Tibial nerve (tissue), 4 donors: ENCODE measurements at regions not wholly inside any gene's neighbourhood (a gene's known extent, or its start where the extent isn't known, plus 50 kb on each side); places are given as distances from the start of the nearest gene placed in this dataset.

ENCODE experiments used
- DNase-seq, 2 donors: peaks; one replicate each; pipeline ENCODE4 v3.0.0-alpha.2; 2019; ENCODE audit warnings: low spot score in 2 of 2
- H3K27ac ChIP-seq, 4 donors: fragments of 200-600 bp; sonication (generic) in 3 of 4; one replicate each; pipeline ENCODE4 v1.5.1; 2017 to 2019; ENCODE audit warnings: mild to moderate bottlenecking in 1 of 4
- H3K27me3 ChIP-seq, 2 donors: fragments of 200-600 bp; sonication (generic) in 1 of 2; one replicate each; pipeline versions ENCODE4 v1.5.1 to v1.6.0; 2017 to 2019
- H3K36me3 ChIP-seq, 3 donors: fragments of 200-600 bp; sonication (generic); one replicate each; pipeline ENCODE4 v1.5.1; 2018 to 2019
- H3K4me1 ChIP-seq, 4 donors: fragments of 200-600 bp; sonication (generic) in 3 of 4; one replicate each; pipeline ENCODE4 v1.5.1; 2017 to 2019
- H3K4me3 ChIP-seq, 4 donors: fragments of 200-600 bp; sonication (generic) in 3 of 4; one replicate each; pipeline ENCODE4 v1.5.1; 2017 to 2019; ENCODE audit warnings: mild to moderate bottlenecking in 1 of 4, moderate library complexity in 1 of 4
- H3K9me3 ChIP-seq, 4 donors: fragments of 200-600 bp; sonication (generic) in 3 of 4; one replicate each; pipeline ENCODE4 v1.5.1; 2017 to 2019
- EP300 ChIP-seq, 2 donors: sonication (generic); formaldehyde crosslinking; IDR thresholded peaks; one replicate each; pipeline ENCODE4 v1.6.1; 2017; ENCODE audit warnings: antibody characterized with exemption in 2 of 2, mild to moderate bottlenecking in 1 of 2
- POLR2A ChIP-seq, 2 donors: fragments of 450-650 bp; IDR thresholded peaks; one replicate each; pipeline ENCODE4 v1.6.1; 2017; ENCODE audit warnings: antibody characterized with exemption in 2 of 2, mild to moderate bottlenecking in 2 of 2, moderate library complexity in 2 of 2
- WGBS, 2 donors: methylation state at CpG; one replicate each; pipeline ENCODE4 v1.1.5; 2018; 5-methylcytosine and 5-hydroxymethylcytosine counted together
- TF ChIP-seq, protein P1 (sequence below), 5 experiments: fragments of 200-600 bp in 3 of 5; fragments of 450-650 bp in 2 of 5; sonication (generic) in 3 of 5; IDR thresholded peaks; one replicate each; pipeline ENCODE4 v1.5.1; 2016 to 2019; ENCODE audit warnings: antibody characterized with exemption in 5 of 5, mild to moderate bottlenecking in 3 of 5, moderate library complexity in 2 of 5

DNA sequence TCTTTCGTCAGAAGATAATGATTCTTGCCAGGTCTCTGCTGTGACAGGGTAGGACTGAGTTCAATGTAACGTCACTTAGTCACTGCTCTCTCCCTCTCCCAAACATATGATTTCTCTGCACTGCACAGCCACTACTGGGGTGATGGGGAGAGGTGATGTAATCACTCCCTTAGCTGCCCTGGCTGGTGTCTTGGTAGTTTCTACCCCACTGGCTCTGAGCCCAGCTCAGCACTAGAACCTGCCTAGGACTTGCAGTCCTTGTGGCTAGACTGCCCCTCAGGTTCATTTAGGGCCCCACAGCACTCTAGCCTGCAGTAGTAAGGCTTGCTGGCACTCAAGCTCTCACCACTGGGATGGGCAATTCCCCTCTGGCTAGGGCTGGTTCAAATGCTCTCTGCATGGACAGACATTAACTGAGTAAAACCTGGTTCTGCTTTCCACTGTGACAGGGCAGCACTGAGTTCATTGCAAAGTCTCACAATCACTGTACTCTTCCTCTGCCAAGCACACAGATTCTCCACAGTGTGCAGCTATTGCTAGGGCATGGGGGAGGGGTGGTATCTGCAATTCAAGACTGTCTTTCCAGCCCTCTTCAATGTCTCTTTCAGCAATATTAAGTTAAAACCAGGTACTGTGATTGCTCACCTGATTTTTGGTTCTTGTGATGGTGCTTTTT, 571.4 kb upstream of the FAT3 start:
- H3K4me3 ChIP-seq = no peak overlapping the region
- no peaks in the 10 kb centered on the region for H3K9me3 ChIP-seq
- H3K4me1 ChIP-seq = no peaks in the 10 kb centered on the region
- DNase-seq = no peak
- H3K27ac ChIP-seq = no peak overlapping the region
- TF ChIP-seq EP300 (IDR thresholded peaks at IDR 0.05) = no peak
- H3K36me3 ChIP-seq = no peaks in the 10 kb centered on the region
- H3K27me3 ChIP-seq = no peaks in the 10 kb centered on the region
- 81 to 84% methylated on average over 2 of the region's 2 CpGs for WGBS, 2 donors

DNA sequence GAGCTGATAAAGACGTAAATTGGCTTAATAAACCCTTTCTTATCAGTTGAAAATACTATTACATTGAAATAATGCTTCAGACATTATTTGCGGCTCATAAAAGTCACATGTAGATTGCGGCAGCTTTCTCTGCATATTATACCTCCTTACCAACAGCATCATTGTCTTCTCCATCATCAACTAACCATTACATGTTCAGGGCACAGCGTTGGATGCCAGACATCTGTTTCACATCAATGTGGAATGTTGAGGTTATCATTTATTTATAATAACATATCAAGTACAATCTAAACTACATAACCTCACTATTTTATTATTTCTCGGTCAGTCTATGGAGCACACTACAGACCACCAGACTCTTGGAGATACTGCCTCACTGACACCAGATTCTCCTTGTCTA, 573.8 kb upstream of the FAT3 start:
- Histone ChIP-seq H3K27ac (no peak overlapping the region), H3K36me3 (no peaks in the 10 kb centered on the region), H3K9me3 (no peaks in the 10 kb centered on the region), H3K4me3 (no peak overlapping the region), H3K4me1 (no peaks in the 10 kb centered on the region), H3K27me3 (no peaks in the 10 kb centered on the region)
- no peak for DNase-seq
- WGBS, 2 donors = 73 to 81% methylated on average over 5 of the region's 5 CpGs
- TF ChIP-seq POLR2A (IDR thresholded peaks at IDR 0.05) (no peak), EP300 (IDR thresholded peaks at IDR 0.05) (no peak)
- TF ChIP-seq, protein P1, sequence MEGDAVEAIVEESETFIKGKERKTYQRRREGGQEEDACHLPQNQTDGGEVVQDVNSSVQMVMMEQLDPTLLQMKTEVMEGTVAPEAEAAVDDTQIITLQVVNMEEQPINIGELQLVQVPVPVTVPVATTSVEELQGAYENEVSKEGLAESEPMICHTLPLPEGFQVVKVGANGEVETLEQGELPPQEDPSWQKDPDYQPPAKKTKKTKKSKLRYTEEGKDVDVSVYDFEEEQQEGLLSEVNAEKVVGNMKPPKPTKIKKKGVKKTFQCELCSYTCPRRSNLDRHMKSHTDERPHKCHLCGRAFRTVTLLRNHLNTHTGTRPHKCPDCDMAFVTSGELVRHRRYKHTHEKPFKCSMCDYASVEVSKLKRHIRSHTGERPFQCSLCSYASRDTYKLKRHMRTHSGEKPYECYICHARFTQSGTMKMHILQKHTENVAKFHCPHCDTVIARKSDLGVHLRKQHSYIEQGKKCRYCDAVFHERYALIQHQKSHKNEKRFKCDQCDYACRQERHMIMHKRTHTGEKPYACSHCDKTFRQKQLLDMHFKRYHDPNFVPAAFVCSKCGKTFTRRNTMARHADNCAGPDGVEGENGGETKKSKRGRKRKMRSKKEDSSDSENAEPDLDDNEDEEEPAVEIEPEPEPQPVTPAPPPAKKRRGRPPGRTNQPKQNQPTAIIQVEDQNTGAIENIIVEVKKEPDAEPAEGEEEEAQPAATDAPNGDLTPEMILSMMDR (IDR thresholded peaks at IDR 0.05) = no peak

DNA sequence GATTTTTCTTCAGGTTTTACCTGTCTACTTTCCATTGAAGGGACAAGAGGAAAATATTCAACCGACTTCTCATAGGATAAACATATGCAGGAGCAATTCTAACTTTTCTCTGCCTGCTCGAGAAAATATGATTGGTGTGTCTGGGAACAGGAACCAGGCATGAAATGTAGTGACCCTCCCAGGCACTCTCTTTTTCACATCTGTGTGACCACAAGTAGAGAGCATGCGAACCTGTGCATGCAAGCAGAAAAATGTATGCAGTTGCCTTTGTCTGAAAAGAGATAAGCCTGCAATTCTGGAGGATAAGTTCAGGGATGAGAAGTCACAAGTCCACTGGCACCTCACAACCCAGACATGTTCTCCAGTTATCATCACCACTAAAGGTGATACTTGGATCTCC, 583.5 kb upstream of the FAT3 start:
- H3K27ac ChIP-seq = no peak overlapping the region
- H3K27me3 ChIP-seq = no peaks in the 10 kb centered on the region
- WGBS, 2 donors = 90 to 92% methylated on average over 3 of the region's 3 CpGs
- DNase-seq = no peak
- no peak overlapping the region for H3K4me3 ChIP-seq
- TF ChIP-seq POLR2A (IDR thresholded peaks at IDR 0.05) (no peak), EP300 (IDR thresholded peaks at IDR 0.05) (no peak)
- TF ChIP-seq, protein P1 (IDR thresholded peaks at IDR 0.05) = no peak
- no peaks in the 10 kb centered on the region for H3K9me3 ChIP-seq
- no peaks in the 10 kb centered on the region for H3K36me3 ChIP-seq
- H3K4me1 ChIP-seq = no peaks in the 10 kb centered on the region

DNA sequence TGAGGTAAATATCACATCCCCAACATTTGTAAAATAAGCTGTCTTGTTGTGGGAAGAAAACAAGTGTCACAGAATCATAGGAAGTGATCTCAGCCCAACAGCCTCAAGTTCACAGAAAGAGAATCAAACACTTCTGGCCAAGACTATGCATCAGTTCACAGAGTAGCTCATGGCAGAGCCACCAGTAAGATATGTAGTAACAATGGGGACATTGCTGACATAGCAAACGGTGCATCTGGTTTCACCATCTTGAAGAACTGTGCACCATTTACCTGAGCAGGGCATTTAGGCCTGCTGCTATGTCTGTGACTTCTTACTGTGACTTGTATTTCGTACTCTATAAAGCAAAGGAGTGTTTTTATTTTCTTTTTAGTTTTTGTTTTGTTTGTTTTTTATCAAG, 585.3 kb upstream of the FAT3 start:
- no peaks in the 10 kb centered on the region for H3K4me1 ChIP-seq
- H3K27ac ChIP-seq = no peak overlapping the region
- no peak overlapping the region for H3K4me3 ChIP-seq
- TF ChIP-seq POLR2A (IDR thresholded peaks at IDR 0.05) (no peak), EP300 (IDR thresholded peaks at IDR 0.05) (no peak)
- TF ChIP-seq, protein P1 (IDR thresholded peaks at IDR 0.05) = no peak
- WGBS, 2 donors = 74 to 84% methylated on average over 2 of the region's 2 CpGs
- H3K9me3 ChIP-seq = no peaks in the 10 kb centered on the region
- DNase-seq = no peak
- H3K27me3 ChIP-seq = no peaks in the 10 kb centered on the region
- H3K36me3 ChIP-seq = no peaks in the 10 kb centered on the region

DNA sequence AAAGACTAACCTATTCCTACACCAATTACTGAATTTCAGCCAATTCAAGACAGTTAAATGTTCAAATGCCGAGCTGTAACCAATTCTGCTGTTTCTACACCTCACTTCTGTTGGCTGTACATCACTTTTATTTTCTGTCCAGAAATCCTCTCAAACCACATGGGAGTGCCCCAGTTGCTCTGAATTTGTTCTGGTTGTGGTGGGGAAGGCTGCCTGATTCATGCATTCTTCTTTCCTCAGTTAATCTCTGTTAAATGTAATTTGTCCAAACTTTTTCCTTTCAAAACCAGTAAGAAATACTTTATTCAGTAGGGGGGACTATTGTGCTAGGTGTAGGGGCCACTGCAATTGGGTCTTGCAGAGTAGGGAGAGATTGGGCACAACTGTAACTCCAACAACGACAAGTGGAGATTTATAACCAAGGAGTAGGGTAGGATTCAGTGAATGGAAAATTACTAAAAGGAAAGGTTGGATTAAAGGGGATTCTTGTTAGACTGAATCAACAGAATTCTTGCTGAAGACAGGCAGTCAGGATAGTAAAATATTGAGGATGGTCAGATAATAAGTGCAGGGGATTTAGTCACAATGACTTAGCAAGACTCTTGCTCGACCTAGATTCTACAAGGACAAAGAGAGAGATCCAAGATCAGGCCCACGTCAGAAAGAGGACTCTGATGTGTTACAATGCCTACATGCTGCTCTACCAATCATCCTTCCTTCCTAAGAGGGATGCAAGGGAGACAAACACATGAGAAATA, 593.5 kb upstream of the FAT3 start:
- Histone ChIP-seq H3K36me3 (no peaks in the 10 kb centered on the region), H3K27me3 (no peaks in the 10 kb centered on the region), H3K4me1 (no peaks in the 10 kb centered on the region), H3K27ac (no peak overlapping the region), H3K9me3 (no peaks in the 10 kb centered on the region), H3K4me3 (no peak overlapping the region)
- TF ChIP-seq, protein P1 (IDR thresholded peaks at IDR 0.05) = no peak
- no peak for TF ChIP-seq POLR2A (IDR thresholded peaks at IDR 0.05)
- TF ChIP-seq EP300 (IDR thresholded peaks at IDR 0.05) = no peak
- 69 to 74% methylated on average over 4 of the region's 4 CpGs for WGBS, 2 donors
- DNase-seq = no peak
